GM21367 (cell line): ENCODE measurements at regions not wholly inside any gene's neighbourhood (a gene's known extent, or its start where the extent isn't known, plus 50 kb on each side); places are given as distances from the start of the nearest gene placed in this dataset.
A peak's percentile ranks its signal among the peaks of the same experiment; 100 is the strongest.

Experiments used
- ATAC-seq: cut with Tn5 transposase; IDR thresholded peaks from one replicate; pipeline ENCODE4 v1.9.1; 2021; ENCODE audit not compliant: unreplicated experiment

DNA sequence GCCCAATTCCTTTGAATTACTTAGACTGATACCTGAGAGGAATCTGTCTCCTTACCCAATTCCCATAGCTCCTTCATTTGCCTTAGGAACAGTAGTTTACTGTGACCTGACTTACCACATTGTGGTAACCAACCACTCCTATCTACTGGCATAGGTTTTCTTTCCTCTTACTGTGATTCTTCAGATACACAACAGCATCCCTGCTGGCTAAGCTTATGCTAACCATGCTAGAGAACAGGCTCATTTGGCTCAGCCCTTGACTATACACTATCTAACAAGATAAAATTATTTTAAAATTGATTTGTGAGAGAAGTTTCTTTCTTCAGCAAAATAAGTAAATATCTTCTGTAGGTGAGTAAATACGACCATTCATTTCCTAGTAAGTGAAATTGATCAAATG lies 320.4 kb upstream of the DDHD1 start:
- ATAC-seq, result no peak

DNA sequence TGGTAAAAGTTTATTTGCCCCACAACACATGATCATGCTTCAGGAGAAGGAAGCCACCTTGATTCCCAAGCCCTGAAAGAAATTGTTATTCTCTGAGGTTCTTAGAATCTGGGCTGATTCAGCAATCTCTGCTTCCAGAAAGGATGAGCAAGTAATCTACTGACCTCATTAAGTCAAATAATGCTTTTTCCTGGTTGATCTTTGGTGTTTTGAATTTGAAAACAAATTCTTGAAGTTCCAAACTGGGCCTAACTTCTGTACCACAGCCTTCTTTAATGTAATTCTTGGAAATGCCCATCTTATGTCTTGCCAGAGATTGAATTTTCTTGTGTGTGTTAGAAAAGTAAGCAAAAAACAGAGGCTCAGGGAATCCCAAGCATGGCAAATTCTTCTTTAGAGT lies 319.2 kb upstream of the DDHD1 start:
- no peak for ATAC-seq

DNA sequence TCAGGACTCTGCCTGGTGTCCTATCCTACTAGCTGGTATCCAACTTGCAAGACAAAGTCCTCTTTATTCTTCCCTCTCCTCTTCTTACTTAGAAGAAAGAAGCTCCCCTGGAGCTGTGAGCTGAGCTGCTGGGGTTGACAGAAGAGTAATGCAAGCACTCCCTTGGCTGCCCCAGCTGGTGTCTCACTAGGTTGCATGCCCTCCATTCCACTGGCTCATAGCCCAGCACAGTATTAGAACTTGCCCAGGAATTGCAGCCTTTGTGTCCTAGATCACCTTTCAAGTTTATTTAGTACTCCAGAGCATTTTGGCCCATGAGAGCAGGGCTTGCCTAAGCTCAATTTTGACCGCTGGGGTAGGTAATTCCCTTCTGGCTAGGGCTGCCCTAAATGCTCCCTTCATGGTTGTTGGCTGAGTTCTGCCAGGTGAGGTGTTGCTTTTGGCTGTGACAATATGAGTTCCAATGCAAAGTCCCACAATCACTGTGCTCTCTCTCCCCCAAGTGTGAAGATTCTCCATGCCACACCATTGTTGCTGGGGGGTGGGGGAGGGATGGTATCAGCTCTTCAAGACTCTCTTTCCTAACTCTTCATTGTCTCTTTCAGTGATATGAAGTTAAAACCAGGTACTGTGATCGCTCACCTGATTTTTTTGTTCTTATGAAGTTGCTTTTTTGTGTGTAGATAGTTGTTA lies 317.4 kb upstream of the DDHD1 start:
- ATAC-seq, result no peak

DNA sequence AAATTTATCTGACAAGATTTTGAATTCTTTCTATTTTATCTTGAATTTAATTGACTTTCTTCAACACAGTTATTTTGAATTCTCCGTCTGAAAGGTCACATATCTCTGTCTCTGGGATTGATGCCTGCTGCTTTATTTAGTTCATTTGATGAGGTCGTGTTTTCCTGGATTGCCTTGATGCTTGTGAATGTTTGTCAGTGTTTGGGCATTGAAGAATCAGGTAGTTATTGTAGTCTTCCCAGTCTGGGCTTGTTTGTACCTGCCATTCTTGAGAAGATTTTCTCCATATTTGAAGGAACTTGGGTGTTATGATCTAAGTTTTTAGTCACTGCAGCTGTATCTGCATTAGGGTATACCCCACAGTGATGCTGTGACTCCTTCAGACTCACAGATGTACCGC lies 315.8 kb upstream of the DDHD1 start:
- ATAC-seq, result no peak

DNA sequence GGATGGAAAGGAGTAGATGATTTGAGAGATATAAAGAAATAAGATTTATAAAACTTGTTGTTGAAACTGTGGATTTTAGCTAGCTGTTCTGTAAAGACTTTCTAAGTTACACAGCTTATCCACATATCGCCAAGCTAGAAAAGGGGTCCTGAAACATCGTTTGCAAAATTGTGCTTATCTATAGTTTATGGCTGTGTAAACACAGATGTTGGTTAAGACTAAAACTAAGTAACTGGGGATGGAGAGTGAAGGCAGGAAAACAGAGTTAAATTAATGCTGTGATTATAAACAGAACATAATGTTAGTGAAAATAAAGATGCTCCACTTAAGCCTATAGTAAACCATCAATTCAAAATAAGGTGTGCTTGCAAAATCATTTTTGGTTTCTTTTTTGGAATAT lies 311.3 kb upstream of the DDHD1 start:
- no peak for ATAC-seq

DNA sequence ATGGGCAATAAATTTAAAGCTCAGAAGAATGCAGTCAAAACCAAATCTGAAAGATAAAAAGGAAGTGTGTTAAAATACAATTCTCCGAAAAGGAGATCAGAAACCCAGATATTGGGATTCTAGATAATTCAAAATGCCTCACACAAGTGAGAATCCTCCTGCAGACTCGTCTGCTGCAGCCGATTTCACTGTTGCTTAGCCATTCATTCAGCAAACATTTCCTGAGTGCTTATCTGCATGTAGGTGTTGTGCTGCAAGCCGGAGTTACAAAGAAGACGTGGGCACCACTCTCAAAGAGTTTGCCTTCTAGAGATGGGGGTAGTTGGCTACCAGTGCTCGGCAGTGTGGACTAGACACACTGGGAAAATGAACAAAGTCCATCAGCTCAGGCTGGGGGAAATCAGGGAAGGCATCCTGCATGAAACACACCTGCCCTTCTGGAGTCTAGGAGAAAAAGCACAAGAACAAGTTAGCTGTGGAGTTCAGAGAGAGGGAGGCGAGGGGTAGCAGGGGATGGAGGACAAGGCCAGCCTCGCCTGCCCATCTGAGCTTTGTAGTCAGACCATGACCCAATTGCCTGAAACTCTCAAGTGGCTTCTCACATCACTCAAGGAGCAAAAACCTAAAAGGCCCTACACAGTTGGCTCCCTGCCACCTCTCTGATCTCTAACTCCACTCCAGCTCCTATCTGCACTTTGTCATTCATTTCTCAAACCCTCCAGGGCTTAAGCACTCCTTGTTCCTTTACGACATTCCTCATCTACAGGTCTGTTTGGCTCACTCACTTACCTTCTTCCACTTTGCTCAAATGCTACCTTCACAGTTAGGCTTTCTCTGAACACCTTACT lies 310.0 kb upstream of the DDHD1 start:
- ATAC-seq, result no peak

DNA sequence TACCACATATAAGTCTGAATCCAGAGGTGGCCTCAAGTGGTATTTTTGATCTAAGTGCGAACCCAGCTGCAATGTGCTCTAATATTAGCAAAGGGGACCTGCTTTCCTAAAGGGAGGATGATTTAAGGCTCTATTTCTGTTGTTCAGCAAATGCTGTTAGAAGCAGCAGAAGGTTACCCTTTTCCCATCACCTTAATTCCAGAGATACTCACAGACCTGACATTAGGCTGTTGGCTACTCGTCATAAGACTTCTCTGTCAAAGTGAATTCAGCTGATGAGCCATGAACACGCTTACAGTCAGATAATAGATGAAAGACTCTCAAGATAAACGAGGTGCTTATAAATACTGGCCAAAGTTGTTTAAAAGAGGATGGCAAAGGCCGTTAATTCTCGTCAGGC lies 308.7 kb upstream of the DDHD1 start:
- ATAC-seq, result no peak

DNA sequence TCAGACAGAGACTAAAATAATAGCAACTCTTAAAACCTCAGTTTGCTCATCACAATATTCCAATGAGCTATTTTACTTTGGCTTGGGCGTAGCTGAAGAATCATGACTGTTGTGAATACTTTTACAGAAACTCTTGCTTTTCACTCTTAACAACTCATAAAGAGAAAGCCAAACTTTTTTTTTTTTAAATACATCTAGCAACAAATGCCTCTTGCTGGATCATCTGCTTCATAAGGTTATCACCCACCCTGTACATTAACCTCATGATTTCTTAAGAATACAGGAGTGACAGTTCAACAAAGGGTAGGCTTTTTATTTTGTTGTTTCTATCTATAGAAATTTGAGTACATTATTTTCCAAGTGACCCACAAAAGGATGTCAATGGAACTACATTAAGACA lies 307.4 kb upstream of the DDHD1 start:
- no peak for ATAC-seq

DNA sequence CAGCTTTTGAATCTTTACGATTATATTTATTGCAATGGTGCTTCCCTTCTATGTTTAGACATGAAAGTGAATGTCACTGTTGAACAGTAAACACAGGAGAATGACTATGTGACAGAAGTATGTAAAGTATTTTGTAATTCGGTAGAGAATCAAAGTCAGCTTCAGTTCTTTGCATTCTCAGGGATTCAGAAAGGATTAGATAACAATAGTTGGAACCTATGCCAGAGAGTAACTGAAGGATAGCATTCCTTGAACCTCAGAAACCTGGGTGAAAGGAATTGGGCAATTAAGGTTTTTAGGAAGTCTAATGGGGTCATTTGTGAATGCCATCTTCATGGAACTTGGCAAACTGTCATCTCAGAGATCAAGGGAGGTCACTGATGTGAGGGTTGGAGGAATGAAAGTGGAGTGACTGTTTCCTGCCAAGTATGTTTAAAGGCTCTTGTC lies 305.3 kb upstream of the DDHD1 start:
- no peak for ATAC-seq

DNA sequence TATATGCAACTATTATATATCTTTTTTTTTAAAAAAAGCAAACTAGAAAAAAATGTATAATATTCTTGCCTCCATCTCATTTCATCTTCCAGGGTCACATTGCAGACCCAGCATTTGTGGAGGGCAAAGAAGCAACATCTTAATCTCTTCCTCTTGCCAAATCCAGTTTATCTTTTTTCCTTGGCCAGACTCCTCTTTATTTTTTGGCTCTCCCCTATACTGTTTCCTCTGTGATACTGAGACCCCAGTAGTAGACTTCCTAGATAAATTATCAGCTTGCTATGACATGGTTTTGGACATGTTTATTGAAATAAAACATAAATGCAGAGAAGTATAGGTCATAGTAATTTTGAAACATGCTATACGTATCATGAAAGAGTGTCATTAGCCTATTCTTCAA lies 303.8 kb upstream of the DDHD1 start:
- ATAC-seq, result no peak

DNA sequence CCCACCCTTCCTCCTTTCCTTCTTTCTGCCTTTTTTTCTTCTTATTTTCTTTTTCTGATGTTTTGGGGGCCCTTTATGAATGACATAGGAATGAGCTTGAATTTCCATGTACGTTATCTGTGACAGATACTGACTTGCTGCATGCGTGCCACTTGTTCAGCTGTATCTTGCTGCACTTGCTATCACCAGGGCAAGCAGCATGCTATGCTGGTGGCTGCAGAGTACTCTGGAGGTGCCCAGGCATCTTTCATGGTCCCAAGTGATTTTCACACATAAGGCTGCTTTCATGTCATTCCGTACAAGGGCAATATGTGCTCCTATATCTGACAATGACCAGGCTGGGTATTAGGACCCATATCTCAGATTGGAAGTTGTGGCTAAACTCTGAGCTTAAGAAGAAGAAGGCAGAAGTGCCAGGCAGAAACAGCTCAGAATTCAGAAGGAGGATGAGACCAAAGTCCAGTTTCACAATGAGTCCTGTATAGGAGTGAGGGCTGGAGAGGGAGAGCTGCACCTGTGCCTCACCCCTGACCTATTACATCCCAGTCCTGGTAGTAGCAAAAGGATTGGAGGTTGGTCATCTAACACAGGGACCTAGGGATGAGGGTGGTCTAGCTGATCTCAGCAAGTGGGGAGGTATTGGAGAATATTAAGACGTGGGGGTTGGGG lies 299.0 kb upstream of the DDHD1 start:
- no peak for ATAC-seq

DNA sequence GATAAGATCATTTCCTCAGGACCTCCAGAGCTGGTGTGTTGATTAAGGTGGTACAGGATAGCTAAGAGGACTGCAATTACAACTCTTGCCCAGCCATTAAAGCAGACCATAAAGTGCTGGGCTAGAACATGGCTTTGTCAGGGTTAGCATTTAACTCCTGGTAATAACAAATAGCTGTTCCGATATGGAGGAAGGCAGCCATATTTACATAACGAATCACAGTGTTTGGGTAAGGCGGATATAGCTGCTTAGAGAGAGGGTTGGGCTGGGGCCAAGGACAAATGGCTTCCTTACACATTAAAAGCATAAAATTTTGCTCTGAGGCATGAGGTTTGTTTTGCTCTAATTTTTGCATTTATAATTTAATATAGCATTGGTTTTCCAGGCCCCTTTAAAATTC lies 297.7 kb upstream of the DDHD1 start:
- ATAC-seq, result no peak

DNA sequence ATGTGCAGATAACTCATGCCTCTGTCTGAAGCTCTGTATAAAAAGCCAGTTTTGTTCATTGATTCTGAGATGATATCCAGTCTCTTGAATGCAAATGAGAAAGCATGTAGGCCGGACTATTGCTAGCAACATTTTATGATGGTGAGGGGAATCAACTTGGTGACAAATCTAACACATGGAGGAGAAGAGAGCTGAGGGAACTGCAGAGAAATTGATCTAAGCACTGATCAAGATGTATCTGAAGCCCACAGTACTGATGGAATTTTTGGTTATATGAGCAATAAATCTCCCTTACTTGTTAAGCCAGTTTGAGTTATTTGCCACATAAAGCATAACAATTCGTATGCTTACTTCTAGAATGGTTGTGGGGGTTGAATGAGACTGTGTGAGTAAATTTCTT lies 295.6 kb upstream of the DDHD1 start:
- ATAC-seq, result no peak

DNA sequence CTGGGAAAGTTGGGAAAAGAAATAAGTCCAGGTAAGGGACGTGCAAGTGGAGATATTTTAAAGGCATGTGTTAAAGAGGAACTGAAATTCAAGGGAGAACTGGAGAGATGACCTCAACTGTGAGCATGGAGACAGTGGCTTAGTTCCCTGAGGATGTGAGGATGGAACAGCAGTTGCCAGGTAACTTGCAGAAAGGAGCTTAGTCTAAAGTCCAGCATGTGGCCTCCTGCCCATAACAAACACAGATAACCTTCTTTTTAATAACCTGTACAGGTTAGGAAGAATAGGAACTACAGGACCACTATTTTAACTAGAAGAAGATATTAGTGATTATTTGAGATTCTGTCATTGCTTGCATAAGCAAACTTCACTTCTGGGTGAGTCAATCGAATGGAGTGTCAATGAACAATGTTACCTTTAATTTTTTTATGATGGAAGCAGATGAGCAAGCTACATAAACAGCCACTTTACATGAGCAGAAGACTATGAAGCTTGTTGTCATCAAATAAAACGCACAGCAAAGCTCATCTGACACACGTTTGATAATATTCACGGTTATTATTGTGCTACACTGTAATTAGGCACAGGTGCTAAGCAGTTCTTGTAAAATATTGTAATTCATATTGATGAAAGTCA lies 291.7 kb upstream of the DDHD1 start:
- no peak for ATAC-seq

DNA sequence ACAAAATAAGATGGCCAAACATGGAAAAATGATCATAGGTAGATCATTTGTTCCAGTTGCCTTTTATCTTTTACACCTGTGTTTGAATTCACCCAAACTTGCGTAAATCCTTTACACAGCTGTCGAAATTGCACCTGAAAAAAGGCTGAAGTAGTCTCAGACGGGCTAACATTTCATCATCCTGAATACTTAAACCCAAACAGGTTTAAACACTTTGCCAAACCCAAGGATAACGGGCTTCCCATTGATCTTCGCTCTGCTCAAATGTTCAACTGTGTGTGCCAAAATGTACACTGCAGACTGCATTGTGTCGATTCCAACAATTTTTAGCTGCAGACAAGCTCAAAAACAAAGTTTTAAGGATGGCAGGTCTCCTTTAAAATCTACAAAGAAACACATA lies 288.7 kb upstream of the DDHD1 start:
- no peak for ATAC-seq

DNA sequence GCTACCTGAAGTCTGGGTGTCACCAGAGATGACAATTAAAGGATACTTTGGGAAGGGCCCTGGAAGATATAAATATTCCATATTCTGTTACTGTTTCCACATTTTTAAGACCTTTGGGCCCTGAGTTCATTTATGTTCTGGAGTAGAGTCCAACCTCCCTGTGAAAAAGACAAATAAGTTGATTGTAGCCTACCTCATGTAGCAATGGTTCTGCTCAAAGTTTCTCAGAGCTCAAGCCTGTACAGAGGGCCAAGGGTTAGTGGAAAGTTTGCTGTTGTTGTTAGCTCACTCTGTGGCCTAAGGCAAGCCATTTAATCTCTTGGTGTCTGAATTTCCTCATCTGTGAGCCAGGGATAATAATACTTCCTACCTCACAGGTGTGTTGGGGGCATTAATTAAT lies 284.7 kb upstream of the DDHD1 start:
- no peak for ATAC-seq

DNA sequence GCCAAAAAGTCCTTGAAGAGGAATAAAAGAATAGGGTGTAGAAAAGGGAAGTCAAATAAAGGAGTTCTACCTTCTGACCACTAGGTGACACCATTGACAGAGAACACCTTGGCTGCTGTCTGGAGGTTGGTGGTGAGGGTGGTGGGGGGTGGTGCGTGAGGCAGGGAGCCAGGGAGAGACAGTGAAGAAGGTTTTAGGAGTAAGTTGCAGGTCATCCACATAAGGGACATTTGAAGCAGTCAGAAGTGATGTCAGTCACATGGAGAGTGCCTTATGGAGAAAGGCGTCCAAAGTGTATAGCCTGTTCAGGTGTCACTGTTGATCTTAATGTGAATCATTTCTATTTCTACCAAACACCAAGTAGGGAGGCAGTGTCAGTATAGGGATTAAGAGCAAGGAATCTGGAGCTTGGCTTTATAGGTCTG lies 279.3 kb upstream of the DDHD1 start:
- ATAC-seq, result peak; percentile 85

DNA sequence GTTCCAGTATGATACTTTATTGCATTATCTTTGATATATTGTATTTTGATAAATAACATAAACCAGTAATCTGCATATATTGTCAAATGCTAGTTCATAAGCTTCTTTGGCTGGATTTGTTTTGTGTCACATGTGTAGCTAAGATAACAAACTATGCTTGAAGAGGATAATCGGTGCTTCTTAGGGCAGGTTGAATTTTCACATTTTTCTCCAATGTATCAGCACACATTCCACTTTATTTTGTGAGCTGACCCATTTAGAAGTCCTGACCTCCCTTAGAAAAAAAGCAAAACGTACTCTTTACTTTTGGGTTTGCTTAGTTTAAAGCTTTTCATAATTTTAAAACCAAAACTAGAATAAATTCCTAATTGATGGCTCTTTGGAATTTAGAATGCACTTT lies 277.7 kb upstream of the DDHD1 start:
- no peak for ATAC-seq

DNA sequence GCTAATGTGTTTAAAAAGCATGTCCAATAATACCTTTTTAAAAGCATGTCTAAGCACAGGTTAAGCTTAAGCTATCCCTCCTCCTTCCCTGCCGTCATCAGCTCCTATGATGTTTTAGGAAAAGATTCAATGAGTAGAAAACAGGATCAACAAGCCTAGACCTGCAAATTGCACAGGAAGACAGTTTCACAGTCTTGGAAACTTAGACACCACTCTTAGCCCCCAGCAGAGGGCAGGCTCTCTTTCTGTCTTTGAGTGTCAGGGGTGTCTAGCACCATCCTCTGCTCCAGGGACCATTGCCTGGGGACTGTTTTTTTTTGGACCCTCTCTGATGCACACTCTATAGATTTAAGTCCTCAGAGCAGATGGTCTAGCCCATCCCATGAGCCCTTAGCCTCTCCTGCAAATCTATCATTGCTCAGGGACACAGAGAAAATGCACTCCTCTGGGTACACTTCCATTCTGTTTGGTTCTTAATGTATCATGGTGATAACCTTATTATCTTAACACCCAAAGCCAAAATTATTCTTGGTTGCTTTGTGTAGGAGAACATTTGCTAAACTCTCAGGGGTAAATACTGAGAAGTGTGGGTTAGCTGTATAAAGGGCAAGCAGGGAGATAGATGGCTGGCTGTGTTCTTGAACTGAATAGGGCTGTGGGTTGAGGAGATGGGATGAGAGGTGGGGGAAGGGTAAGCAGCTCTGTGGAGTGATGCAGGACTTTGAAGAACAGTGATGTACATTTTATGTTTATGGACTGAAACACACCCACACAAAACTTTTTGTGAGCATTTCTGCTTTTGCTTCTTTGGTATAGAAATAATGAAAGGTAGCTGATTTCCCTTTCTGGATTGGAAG lies 259.9 kb upstream of the DDHD1 start:
- no peak for ATAC-seq

DNA sequence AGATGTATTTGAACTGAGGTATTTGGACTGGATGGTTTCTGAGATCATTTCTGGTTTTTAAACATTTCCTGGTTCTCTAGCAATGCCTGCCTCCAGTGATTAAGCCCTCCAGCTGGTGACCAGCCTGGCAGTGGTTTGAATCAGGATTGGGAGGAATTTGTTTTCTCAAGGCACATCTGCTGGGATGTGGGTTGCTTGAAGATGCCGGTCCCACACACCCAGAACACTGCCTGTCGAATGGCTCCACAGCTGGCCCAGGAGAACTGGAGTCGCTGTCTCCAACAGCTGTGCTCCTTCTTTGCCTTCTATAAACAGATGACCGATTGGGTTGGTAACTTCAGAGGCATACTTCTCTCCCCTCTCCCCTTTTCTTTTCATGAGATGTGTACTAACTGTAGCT lies 258.0 kb upstream of the DDHD1 start:
- no peak for ATAC-seq

DNA sequence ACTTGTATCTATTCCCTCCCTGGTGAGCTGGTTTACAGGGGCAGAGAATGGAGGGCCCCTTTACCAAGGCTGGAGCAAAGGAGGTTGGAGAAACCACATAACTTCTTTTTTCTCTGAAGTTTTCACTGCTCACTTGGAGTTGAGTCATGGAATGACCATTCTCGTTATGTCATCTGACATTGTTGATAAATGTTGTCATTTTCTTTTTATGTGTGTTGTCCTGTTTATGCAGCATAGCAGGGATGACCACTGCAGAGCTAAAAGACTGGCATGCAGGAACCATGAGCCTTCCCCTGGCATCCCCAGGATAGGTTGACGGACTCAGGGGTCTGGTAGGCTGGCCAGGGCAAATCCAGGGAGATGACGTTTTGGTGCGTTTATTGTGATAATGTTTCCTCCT lies 256.8 kb upstream of the DDHD1 start:
- ATAC-seq, result no peak
